ENCODE measurements at regions not wholly inside any gene's neighbourhood (a gene's known extent, or its start where the extent isn't known, plus 50 kb on each side); places are given as distances from the start of the nearest gene placed in this dataset.
"Not testable (repeated sequence)": the region's sequence is repeated elsewhere in the genome, so short reads cannot be mapped to it uniquely, and the experiment has no call there.

GRCh38 chr4:124060261-124060918 is 652.1 kb downstream of the ANKRD50 start:
- H3K36me3 ChIP-seq, result no peaks in the 10 kb centered on the region
- H3K9me3 ChIP-seq, result no peaks in the 10 kb centered on the region; the same call in 1 of the 2 replicates
- H3K27me3 ChIP-seq, result no peaks in the 10 kb centered on the region
- H3K4me3 ChIP-seq, result no peak overlapping the region
- peak; percentile 37 for DNase-seq

DNA sequence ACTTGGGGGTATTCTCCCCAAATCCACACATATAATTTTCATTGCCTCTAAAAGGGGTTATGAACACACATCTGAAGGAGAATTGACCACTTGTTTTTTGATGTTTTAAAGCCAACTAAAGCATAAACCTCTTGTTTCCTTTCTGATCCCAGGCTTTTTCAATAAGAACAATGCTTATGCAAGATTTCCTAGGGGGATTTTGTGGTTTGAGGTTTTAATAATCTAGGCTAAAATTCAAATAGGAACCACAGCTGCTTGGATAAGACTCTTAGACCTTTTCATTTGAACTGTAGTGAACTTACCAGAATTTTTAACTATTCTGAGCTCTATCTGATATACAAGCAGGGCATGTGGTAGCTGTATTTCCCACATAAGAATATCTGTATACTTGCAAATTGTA is 651.1 kb downstream of the ANKRD50 start:
- Histone ChIP-seq H3K36me3 (no peaks in the 10 kb centered on the region), H3K27me3 (no peaks in the 10 kb centered on the region), H3K9me3 (no peaks in the 10 kb centered on the region; the same call in 1 of the 2 replicates), H3K4me3 (no peak overlapping the region)
- DNase-seq, result no peak

DNA sequence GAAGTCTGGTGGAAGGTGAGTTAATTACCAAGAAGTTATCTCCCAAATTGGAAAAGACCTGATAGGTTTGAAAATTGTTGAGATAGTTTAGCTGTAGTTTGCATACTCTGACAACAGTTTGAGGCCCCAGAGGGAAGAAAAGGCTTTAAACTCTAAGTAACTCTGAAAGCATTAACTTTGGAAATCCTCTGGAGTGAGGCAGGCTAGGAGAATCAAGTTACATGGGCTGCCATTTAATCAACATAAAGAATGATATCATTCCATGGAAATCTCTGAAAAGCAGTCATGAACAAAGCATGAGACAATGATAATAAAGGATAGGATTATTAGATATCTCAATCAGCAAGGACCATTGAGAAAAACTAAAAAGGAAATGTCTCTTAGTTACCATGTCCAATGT is 647.1 kb downstream of the ANKRD50 start:
- no peak overlapping the region for H3K4me3 ChIP-seq
- DNase-seq, result no peak
- H3K27me3 ChIP-seq, result no peaks in the 10 kb centered on the region
- H3K36me3 ChIP-seq, result no peaks in the 10 kb centered on the region
- peaks cover 9% of the 10 kb centered on the region for H3K9me3 ChIP-seq

DNA sequence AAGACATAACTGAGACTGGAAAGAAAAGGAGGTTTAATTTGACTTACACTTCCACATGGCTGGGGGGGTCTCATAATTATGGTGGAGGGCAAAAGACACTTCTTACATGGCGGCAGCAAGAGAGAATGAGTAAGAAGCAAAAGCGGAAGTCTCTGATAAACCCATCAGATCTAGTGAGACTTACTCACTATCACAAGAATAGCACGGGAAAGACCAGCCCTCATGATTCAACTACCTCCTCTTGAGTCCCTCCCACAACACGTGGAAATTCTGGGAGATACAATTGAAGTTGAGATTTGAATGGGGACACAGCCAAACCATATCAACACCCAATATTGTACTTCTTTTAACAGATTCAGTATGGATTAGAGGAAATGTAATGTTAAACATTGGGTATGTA is 646.6 kb downstream of the ANKRD50 start:
- H3K9me3 ChIP-seq, result peaks cover 14% of the 10 kb centered on the region
- DNase-seq, result no peak
- no peaks in the 10 kb centered on the region for H3K36me3 ChIP-seq
- H3K27me3 ChIP-seq, result no peaks in the 10 kb centered on the region
- no peak overlapping the region for H3K4me3 ChIP-seq

- Histone ChIP-seq H3K4me3 (no peak overlapping the region), H3K27me3 (no peaks in the 10 kb centered on the region), H3K36me3 (no peaks in the 10 kb centered on the region), H3K9me3 (peaks cover 21% of the 10 kb centered on the region)
- DNase-seq, result no peak
Measured at GRCh38 chr4:124066595-124066994, 645.9 kb downstream of the ANKRD50 start.

- DNase-seq, result no peak
- H3K4me3 ChIP-seq, result no peak overlapping the region
- no peaks in the 10 kb centered on the region for H3K36me3 ChIP-seq
- peaks cover 22% of the 10 kb centered on the region for H3K9me3 ChIP-seq
- no peaks in the 10 kb centered on the region for H3K27me3 ChIP-seq
Measured at GRCh38 chr4:124067046-124067445, 645.5 kb downstream of the ANKRD50 start.

- H3K27me3 ChIP-seq, result no peaks in the 10 kb centered on the region
- H3K9me3 ChIP-seq, result peaks cover 30% of the 10 kb centered on the region
- no peak overlapping the region for H3K4me3 ChIP-seq
- H3K36me3 ChIP-seq, result no peaks in the 10 kb centered on the region
- no peak for DNase-seq
Measured at GRCh38 chr4:124070688-124071484, 641.6 kb downstream of the ANKRD50 start.

GRCh38 chr4:124075276-124075675 is 637.3 kb downstream of the ANKRD50 start:
- not testable (repeated sequence) for H3K27me3 ChIP-seq, DNase-seq, H3K36me3 ChIP-seq, H3K4me3 ChIP-seq
- H3K9me3 ChIP-seq, result peaks cover 24% of the 10 kb centered on the region

- H3K27me3 ChIP-seq, result no peaks in the 10 kb centered on the region
- peaks cover 16% of the 10 kb centered on the region for H3K9me3 ChIP-seq
- no peaks in the 10 kb centered on the region for H3K36me3 ChIP-seq
- no peak for DNase-seq
- H3K4me3 ChIP-seq, result no peak overlapping the region
Measured at GRCh38 chr4:124079174-124079780, 633.3 kb downstream of the ANKRD50 start.

DNA sequence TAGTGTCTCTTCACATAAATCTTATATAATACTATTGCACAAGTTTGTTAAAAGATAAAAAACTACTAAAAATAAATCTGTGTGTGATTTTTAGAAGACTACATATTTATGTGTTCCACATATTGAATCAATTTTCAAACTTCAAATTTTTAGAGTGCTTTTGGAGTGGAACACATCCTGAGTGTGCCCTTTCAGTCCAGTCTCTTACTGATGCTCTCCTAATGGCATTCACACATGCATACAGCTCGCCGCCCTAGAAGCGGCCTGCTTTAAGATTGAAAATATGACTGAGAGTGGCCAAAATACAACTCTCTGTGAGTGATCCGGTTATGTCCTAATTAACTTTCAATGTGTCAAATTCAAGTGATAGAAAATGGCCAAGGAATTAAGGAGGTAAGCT is 628.8 kb downstream of the ANKRD50 start:
- no peak overlapping the region for H3K4me3 ChIP-seq
- peaks cover 10% of the 10 kb centered on the region for H3K9me3 ChIP-seq
- no peak for DNase-seq
- no peaks in the 10 kb centered on the region for H3K36me3 ChIP-seq
- no peaks in the 10 kb centered on the region for H3K27me3 ChIP-seq

DNA sequence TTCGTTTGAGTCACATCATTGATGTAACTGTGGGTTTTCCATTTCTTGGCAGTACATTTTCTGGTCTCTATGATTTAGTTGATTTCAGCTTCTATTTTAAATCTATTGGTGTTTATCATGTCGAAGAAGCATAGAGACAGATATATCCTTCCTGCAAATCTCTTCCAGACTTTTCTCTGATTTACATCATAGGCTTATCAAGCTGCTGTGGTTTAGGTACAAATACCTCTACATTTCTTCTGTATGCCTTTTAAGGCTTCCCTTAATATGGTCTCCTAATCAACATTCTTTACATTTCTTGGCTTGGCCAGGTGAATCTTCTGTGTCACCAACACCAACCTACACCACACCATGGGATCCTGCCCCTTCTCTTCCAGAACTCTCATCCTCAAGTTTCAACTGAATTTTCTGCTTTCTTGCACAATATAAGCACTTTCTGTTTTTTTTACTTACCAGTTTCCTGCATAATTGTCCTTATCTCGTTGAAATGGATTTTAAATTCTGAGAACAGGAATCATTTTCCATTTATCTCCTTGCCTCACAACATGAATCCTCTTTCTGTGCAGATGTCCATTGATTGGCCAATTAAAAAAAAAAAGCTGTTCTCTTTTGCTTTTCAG is 626.9 kb downstream of the ANKRD50 start:
- DNase-seq, result no peak
- no peak overlapping the region for H3K4me3 ChIP-seq
- peaks cover 4% of the 10 kb centered on the region for H3K9me3 ChIP-seq
- H3K36me3 ChIP-seq, result no peaks in the 10 kb centered on the region
- no peaks in the 10 kb centered on the region for H3K27me3 ChIP-seq

GRCh38 chr4:124090021-124090420 is 622.5 kb downstream of the ANKRD50 start:
- no peaks in the 10 kb centered on the region for H3K36me3 ChIP-seq
- no peaks in the 10 kb centered on the region for H3K27me3 ChIP-seq
- no peak overlapping the region for H3K4me3 ChIP-seq
- H3K9me3 ChIP-seq, result no peaks in the 10 kb centered on the region
- DNase-seq, result no peak

DNA sequence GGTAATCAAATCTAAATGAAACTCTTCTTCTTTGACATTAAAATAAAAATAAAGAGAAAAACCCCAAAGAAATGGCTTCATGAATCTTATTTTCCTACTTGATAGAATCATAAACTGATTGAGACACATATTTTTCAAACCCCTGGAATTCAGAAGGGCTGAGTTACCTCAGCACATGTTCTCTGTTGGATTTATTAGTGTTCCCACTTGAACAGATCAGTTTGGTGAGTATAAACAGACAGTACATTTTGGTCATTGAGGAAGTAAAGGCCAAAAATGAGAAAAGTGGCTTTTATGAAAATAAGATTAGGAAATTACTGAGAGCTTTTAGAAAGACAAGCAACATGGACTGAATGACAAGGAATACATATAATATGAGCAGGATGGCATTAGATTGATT is 620.4 kb downstream of the ANKRD50 start:
- Histone ChIP-seq H3K27me3 (no peaks in the 10 kb centered on the region), H3K4me3 (no peak overlapping the region)

DNA sequence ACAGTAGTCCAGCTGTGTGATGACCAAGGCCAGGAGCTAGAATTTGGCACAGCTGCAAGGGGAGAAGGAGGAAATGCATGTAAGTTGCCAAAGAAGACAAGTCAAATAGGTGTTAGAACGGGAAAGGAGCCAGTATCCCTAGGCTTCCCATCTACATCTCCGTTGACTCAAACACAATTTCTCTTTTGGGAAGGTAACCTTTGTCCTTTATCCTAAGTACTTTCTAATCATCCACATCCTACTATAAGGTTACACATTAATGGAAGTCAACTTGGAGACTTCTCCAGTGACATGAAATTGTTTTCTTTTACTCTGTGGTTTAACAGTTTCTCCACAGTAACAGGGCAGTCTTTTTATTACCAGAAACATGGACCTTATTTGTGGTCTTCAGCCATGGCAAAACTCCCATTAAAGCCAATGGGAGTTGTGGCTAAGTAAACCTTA is 620.0 kb downstream of the ANKRD50 start:
- no peak for DNase-seq
- Histone ChIP-seq H3K27me3 (no peaks in the 10 kb centered on the region), H3K9me3 (no peaks in the 10 kb centered on the region), H3K4me3 (no peak overlapping the region), H3K36me3 (no peaks in the 10 kb centered on the region)

More for the DNA sequence above, 620.4 kb downstream of the ANKRD50 start:
- Histone ChIP-seq H3K9me3 (no peaks in the 10 kb centered on the region), H3K36me3 (no peaks in the 10 kb centered on the region)
- DNase-seq, result no peak

GRCh38 chr4:124095621-124096020 is 616.9 kb downstream of the ANKRD50 start:
- no peaks in the 10 kb centered on the region for H3K36me3 ChIP-seq
- no peaks in the 10 kb centered on the region for H3K9me3 ChIP-seq
- H3K27me3 ChIP-seq, result no peaks in the 10 kb centered on the region
- DNase-seq, result no peak
- no peak overlapping the region for H3K4me3 ChIP-seq

DNA sequence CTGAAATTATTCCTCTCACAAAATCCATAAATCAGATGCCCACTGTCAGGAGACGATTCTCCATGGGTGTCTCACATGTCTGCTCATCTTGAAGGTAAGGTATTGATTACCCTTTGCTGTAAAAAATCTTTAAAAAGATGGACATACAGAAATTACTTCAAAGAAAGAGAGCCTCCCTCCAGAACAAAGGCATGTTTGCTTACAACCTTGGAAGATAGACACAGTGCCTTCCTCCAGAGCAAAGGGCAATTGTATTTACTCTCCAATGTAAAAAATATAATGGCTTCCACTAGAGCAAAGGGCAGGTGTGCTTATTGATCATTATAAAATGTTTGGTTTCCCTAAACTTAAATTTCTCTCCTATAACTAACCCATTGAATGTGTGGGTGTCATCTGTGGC is 616.2 kb downstream of the ANKRD50 start:
- Histone ChIP-seq H3K9me3 (0 out of 2 replicates have a peak, but pooled peaks cover under 1% of the 10 kb centered on the region), H3K36me3 (no peaks in the 10 kb centered on the region), H3K4me3 (no peak overlapping the region), H3K27me3 (no peaks in the 10 kb centered on the region)
- DNase-seq, result no peak

DNA sequence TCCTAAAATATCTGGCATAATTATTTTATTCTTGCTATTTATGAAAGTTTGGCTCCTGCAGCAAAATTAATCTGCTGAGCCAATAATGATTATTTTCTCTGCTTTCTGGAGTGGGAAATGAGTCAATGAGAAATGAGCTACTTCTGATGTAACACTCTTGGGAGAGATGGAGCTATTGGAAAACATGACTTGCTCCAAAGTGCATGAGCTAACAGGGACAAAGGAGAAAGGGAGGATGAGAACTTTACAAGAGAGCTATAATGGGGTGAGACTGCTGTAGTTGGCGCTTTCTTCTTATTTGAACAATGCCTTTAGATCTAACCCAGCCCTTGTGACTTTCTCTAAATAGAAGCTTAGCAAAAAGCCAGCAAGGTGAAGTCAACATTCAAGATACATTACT is 615.1 kb downstream of the ANKRD50 start:
- no peak for DNase-seq
- no peaks in the 10 kb centered on the region for H3K27me3 ChIP-seq
- H3K4me3 ChIP-seq, result no peak overlapping the region

More for the DNA sequence above, 615.1 kb downstream of the ANKRD50 start:
- Histone ChIP-seq H3K9me3 (0 out of 2 replicates have a peak, but pooled peaks cover 2% of the 10 kb centered on the region), H3K36me3 (no peaks in the 10 kb centered on the region)

Measured in MG63 (cell line).